DND-41 (cell line): ENCODE measurements at regions not wholly inside any gene's neighbourhood (a gene's known extent, or its start where the extent isn't known, plus 50 kb on each side); places are given as distances from the start of the nearest gene placed in this dataset.

Experiments used
- EZH2 ChIP-seq: IDR thresholded peaks from 3 replicates; pipeline ENCODE4 v1.6.1; 2012; ENCODE audit warnings: borderline replicate concordance, low read depth, mild to moderate bottlenecking, moderate library complexity, low read length, inconsistent platforms; ENCODE audit not compliant: severe bottlenecking
- TF ChIP-seq, protein P1 (sequence below): IDR thresholded peaks from 2 replicates; pipeline ENCODE4 v1.5.1; 2012; ENCODE audit warnings: borderline replicate concordance, low read length, moderate library complexity, mild to moderate bottlenecking; ENCODE audit not compliant: poor library complexity, severe bottlenecking; ENCODE audit errors: extremely low read depth

DNA sequence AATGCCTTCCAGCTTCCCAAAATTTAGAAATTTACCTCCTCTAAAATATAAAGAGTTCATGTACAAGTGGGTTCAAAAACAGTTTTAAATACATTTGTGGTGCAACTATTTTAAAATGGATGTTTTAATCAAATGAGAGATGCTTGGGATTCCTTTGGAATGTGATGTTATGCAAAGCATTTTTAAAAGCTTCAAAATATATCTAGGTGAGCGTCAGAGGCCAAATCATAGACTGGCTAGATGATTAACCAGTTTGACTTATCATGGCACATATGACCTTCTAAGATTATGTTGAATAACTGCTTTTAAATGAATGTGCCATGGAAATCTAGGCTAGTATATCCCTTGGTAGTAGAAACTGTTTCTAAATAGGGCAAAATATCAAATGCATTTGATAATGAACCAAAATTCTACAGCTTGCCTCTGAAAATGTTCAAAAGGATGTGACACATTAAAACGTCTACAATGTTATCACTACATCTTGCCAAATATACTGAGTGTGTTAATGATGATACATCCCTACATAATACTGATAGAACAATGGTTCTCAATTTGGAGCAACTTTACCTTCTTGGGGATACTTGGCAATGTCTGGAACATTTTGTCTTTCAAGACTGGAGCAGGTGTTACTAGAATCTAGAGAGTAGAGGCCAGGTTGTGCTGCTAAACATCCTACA, 650.9 kb upstream of the ADGRL2 start:
- TF ChIP-seq, protein P1, sequence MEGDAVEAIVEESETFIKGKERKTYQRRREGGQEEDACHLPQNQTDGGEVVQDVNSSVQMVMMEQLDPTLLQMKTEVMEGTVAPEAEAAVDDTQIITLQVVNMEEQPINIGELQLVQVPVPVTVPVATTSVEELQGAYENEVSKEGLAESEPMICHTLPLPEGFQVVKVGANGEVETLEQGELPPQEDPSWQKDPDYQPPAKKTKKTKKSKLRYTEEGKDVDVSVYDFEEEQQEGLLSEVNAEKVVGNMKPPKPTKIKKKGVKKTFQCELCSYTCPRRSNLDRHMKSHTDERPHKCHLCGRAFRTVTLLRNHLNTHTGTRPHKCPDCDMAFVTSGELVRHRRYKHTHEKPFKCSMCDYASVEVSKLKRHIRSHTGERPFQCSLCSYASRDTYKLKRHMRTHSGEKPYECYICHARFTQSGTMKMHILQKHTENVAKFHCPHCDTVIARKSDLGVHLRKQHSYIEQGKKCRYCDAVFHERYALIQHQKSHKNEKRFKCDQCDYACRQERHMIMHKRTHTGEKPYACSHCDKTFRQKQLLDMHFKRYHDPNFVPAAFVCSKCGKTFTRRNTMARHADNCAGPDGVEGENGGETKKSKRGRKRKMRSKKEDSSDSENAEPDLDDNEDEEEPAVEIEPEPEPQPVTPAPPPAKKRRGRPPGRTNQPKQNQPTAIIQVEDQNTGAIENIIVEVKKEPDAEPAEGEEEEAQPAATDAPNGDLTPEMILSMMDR = no peak
- TF ChIP-seq EZH2 = no peak
